CD4-positive, alpha-beta memory T cell (primary cell): ENCODE measurements at regions not wholly inside any gene's neighbourhood (a gene's known extent, or its start where the extent isn't known, plus 50 kb on each side); places are given as distances from the start of the nearest gene placed in this dataset.

Experiments
- CTCF ChIA-PET: fragments of 350-600 bp; sonication (Branson Sonifier 250); formaldehyde crosslinking; loops from one replicate; lab custom pipeline; 2021; ENCODE audit warnings: inconsistent platforms; ENCODE audit not compliant: partially characterized antibody; lab: Charles Lee
- POLR2A ChIA-PET: fragments of 350-600 bp; sonication (Branson Sonifier 250); formaldehyde crosslinking; loops from one replicate; lab custom pipeline; 2021; ENCODE audit not compliant: partially characterized antibody; lab: Charles Lee
- DNase-seq, 5 donors: peaks; one replicate each; pipeline versions ENCODE4 v3.0.0 to v3.0.0-alpha.2; 2020 to 2022; ENCODE audit warnings: mixed read lengths in 1 of 5
- H3K27ac ChIP-seq: one replicate; pipeline ENCODE4 v1.7.0; 2013; ENCODE audit warnings: low read depth, low read length
- H3K27me3 ChIP-seq: 2 replicates; pipeline ENCODE4 v1.7.0; 2013; ENCODE audit warnings: mild to moderate bottlenecking, low read length, moderate library complexity; ENCODE audit not compliant: insufficient read depth
- H3K36me3 ChIP-seq: 2 replicates; pipeline ENCODE4 v1.7.0; 2013; ENCODE audit warnings: mild to moderate bottlenecking, low read length, moderate library complexity; ENCODE audit not compliant: insufficient read depth
- H3K4me1 ChIP-seq: 2 replicates; pipeline ENCODE4 v1.7.0; 2013; ENCODE audit warnings: mild to moderate bottlenecking, low read length, moderate library complexity; ENCODE audit not compliant: insufficient read depth
- H3K4me3 ChIP-seq, 2 donors: one replicate each; pipeline ENCODE4 v1.7.0; 2013; ENCODE audit warnings: low read length in 2 of 2, mild to moderate bottlenecking in 1 of 2
- H3K9me3 ChIP-seq, 2 donors: one replicate each; pipeline ENCODE4 v1.7.0; 2013; ENCODE audit warnings: low read length in 2 of 2, control low read depth in 1 of 2; ENCODE audit not compliant: control insufficient read depth in 1 of 2
- H3K27ac Mint-ChIP-seq, 7 donors: one replicate each; pipeline ENCODE4 v1.8.0; 2020 to 2021; ENCODE audit warnings: mixed read lengths in 7 of 7, mild to moderate bottlenecking in 6 of 7, inconsistent platforms in 3 of 7, moderate library complexity in 3 of 7
- H3K27me3 Mint-ChIP-seq, 2 donors: one replicate each; pipeline ENCODE4 v1.8.0; 2020 to 2021; ENCODE audit warnings: mixed read lengths in 2 of 2
- H3K36me3 Mint-ChIP-seq, 2 donors: one replicate each; pipeline ENCODE4 v1.8.0; 2020 to 2021; ENCODE audit warnings: mixed read lengths in 2 of 2, inconsistent platforms in 1 of 2, mild to moderate bottlenecking in 1 of 2
- H3K4me1 Mint-ChIP-seq, 4 donors: one replicate each; pipeline ENCODE4 v1.8.0; 2020 to 2021; ENCODE audit warnings: mixed read lengths in 4 of 4, mild to moderate bottlenecking in 1 of 4
- H3K4me3 Mint-ChIP-seq, 8 donors: one replicate each; pipeline ENCODE4 v1.8.0; 2020 to 2021; ENCODE audit warnings: mixed read lengths in 8 of 8, mild to moderate bottlenecking in 7 of 8, moderate library complexity in 6 of 8, inconsistent platforms in 3 of 8
- H3K9me3 Mint-ChIP-seq, 8 donors: one replicate each; pipeline ENCODE4 v1.8.0; 2020 to 2021; ENCODE audit warnings: mixed read lengths in 8 of 8, mild to moderate bottlenecking in 5 of 8, inconsistent platforms in 3 of 8, moderate library complexity in 1 of 8
- intact Hi-C: fragments of 100-400 bp; cut with micrococcal nuclease; formaldehyde crosslinking; loops from one replicate; pipeline ENCODE4 v1.15.1; 2023

GRCh38 chrX:46319750-46320149, 225.5 kb downstream of the ZNF674 start:
- H3K9me3 ChIP-seq: no peaks in the 10 kb centered on the region
- no peak overlapping the region for H3K27ac ChIP-seq
- Mint-ChIP-seq H3K4me1 (peaks cover 18 to 47% (median 35%) of the 10 kb centered on the region in 4 donors), H3K9me3 (peaks cover 0 to 1% (median 0%) of the 10 kb centered on the region in 8 donors), H3K27me3 (no peaks in the 10 kb centered on the region), H3K4me3 (peak overlapping the region in 5 of 8 donors; percentile 5 to 63 (median 51)), H3K27ac (peak overlapping the region in 6 of 7 donors; percentile 10 to 91 (median 54)), H3K36me3 (no peaks in the 10 kb centered on the region)
- CTCF ChIA-PET: no interaction called here
- peaks cover 45% of the 10 kb centered on the region for H3K4me1 ChIP-seq
- POLR2A ChIA-PET: interaction anchor here (0.6 to 1.5 kb wide), 3 partner anchors 9 to 511 kb away, joined by 3 to 8 read pairs (median 4); no protein-coding TSS in a partner anchor
- no peaks in the 10 kb centered on the region for H3K36me3 ChIP-seq
- H3K27me3 ChIP-seq: no peaks in the 10 kb centered on the region
- no peak overlapping the region for H3K4me3 ChIP-seq
- intact Hi-C loops: loop anchor here (10.0 kb wide), 1 partner anchor 515 kb away; no protein-coding TSS in a partner anchor
- DNase-seq: no peak

- ChIA-PET POLR2A (no interaction called here), CTCF (no interaction called here)
- Mint-ChIP-seq H3K4me3 (no peak overlapping the region), H3K36me3 (no peaks in the 10 kb centered on the region), H3K4me1 (peaks cover 18 to 43% (median 32%) of the 10 kb centered on the region in 4 donors), H3K9me3 (peaks cover 0 to 1% (median 0%) of the 10 kb centered on the region in 8 donors), H3K27me3 (no peaks in the 10 kb centered on the region), H3K27ac (peak overlapping the region in 1 of 7 donors; percentile 25)
- no peaks in the 10 kb centered on the region for H3K36me3 ChIP-seq
- H3K27me3 ChIP-seq: no peaks in the 10 kb centered on the region
- intact Hi-C loops: no loop called here
- H3K9me3 ChIP-seq: no peaks in the 10 kb centered on the region
- DNase-seq: no peak
- no peak overlapping the region for H3K4me3 ChIP-seq
- H3K4me1 ChIP-seq: peaks cover 43% of the 10 kb centered on the region
- H3K27ac ChIP-seq: no peak overlapping the region
These were observed 226.7 kb downstream of the ZNF674 start for GRCh38 chrX:46318551-46318950.

GRCh38 chrX:46317163-46317562, 228.1 kb downstream of the ZNF674 start:
- H3K27me3 Mint-ChIP-seq: no peaks in the 10 kb centered on the region
- CTCF ChIA-PET: no interaction called here
- no peak overlapping the region for H3K27ac ChIP-seq
- H3K9me3 Mint-ChIP-seq: peaks cover 0 to 1% (median 0%) of the 10 kb centered on the region in 8 donors
- POLR2A ChIA-PET: no interaction called here
- no peaks in the 10 kb centered on the region for H3K27me3 ChIP-seq
- H3K9me3 ChIP-seq: no peaks in the 10 kb centered on the region
- H3K27ac Mint-ChIP-seq: no peak overlapping the region
- peaks cover 18 to 36% (median 25%) of the 10 kb centered on the region in 4 donors for H3K4me1 Mint-ChIP-seq
- intact Hi-C loops: no loop called here
- H3K4me3 Mint-ChIP-seq: no peak overlapping the region
- DNase-seq: no peak
- no peaks in the 10 kb centered on the region for H3K36me3 ChIP-seq
- H3K4me1 ChIP-seq: peaks cover 37% of the 10 kb centered on the region
- no peak overlapping the region for H3K4me3 ChIP-seq
- no peaks in the 10 kb centered on the region for H3K36me3 Mint-ChIP-seq

- Mint-ChIP-seq H3K4me3 (no peak overlapping the region), H3K4me1 (peaks cover 4 to 18% (median 9%) of the 10 kb centered on the region in 4 donors), H3K9me3 (no peaks in the 10 kb centered on the region), H3K36me3 (no peaks in the 10 kb centered on the region), H3K27me3 (no peaks in the 10 kb centered on the region), H3K27ac (peak overlapping the region in 1 of 7 donors; percentile 26)
- Histone ChIP-seq H3K27me3 (no peaks in the 10 kb centered on the region), H3K27ac (no peak overlapping the region), H3K4me1 (peaks cover 6% of the 10 kb centered on the region), H3K9me3 (no peaks in the 10 kb centered on the region), H3K4me3 (no peak overlapping the region), H3K36me3 (no peaks in the 10 kb centered on the region)
- CTCF ChIA-PET: no interaction called here
- intact Hi-C loops: no loop called here
- no peak for DNase-seq
- POLR2A ChIA-PET: interaction anchor here (1.9 kb wide), 1 partner anchor 9 kb away, joined by 8 read pairs; no protein-coding TSS in a partner anchor
These were observed 233.6 kb downstream of the ZNF674 start for GRCh38 chrX:46311581-46312120.

GRCh38 chrX:46310815-46311497, 234.3 kb downstream of the ZNF674 start:
- intact Hi-C loops: no loop called here
- no peaks in the 10 kb centered on the region for H3K27me3 ChIP-seq
- no peaks in the 10 kb centered on the region for H3K9me3 ChIP-seq
- H3K36me3 ChIP-seq: no peaks in the 10 kb centered on the region
- ChIA-PET POLR2A (interaction anchor here (1.9 kb wide), 1 partner anchor 9 kb away, joined by 8 read pairs; no protein-coding TSS in a partner anchor), CTCF (no interaction called here)
- Mint-ChIP-seq H3K36me3 (no peaks in the 10 kb centered on the region), H3K27me3 (no peaks in the 10 kb centered on the region), H3K4me3 (peak overlapping the region in 6 of 8 donors; percentile 2 to 65 (median 52)), H3K9me3 (peaks cover 0 to 4% (median 0%) of the 10 kb centered on the region in 8 donors), H3K4me1 (peaks cover 4 to 18% (median 9%) of the 10 kb centered on the region in 4 donors), H3K27ac (peak overlapping the region in 2 of 7 donors; percentile 7 to 26)
- DNase-seq: no peak
- no peak overlapping the region for H3K4me3 ChIP-seq
- H3K4me1 ChIP-seq: peaks cover 6% of the 10 kb centered on the region
- no peak overlapping the region for H3K27ac ChIP-seq

- no peak overlapping the region for H3K4me3 ChIP-seq
- ChIA-PET POLR2A (no interaction called here), CTCF (no interaction called here)
- H3K9me3 ChIP-seq: no peaks in the 10 kb centered on the region
- H3K27ac ChIP-seq: no peak overlapping the region
- intact Hi-C loops: no loop called here
- H3K27me3 Mint-ChIP-seq: no peaks in the 10 kb centered on the region
- H3K9me3 Mint-ChIP-seq: peaks cover 0 to 18% (median 9%) of the 10 kb centered on the region in 8 donors
- H3K36me3 ChIP-seq: no peaks in the 10 kb centered on the region
- no peaks in the 10 kb centered on the region for H3K27me3 ChIP-seq
- H3K27ac Mint-ChIP-seq: no peak overlapping the region
- peaks cover 6% of the 10 kb centered on the region for H3K4me1 ChIP-seq
- peaks cover 4 to 18% (median 9%) of the 10 kb centered on the region in 4 donors for H3K4me1 Mint-ChIP-seq
- DNase-seq: no peak
- H3K36me3 Mint-ChIP-seq: no peaks in the 10 kb centered on the region
- H3K4me3 Mint-ChIP-seq: no peak overlapping the region
These were observed 237.1 kb downstream of the ZNF674 start for GRCh38 chrX:46308110-46308509.

GRCh38 chrX:46306103-46306502, 239.1 kb downstream of the ZNF674 start:
- Mint-ChIP-seq H3K9me3 (peaks cover 0 to 18% (median 9%) of the 10 kb centered on the region in 8 donors), H3K4me1 (peaks cover 4 to 12% (median 6%) of the 10 kb centered on the region in 4 donors), H3K36me3 (no peaks in the 10 kb centered on the region), H3K27ac (no peak overlapping the region), H3K27me3 (no peaks in the 10 kb centered on the region), H3K4me3 (no peak overlapping the region)
- no peak for DNase-seq
- intact Hi-C loops: no loop called here
- Histone ChIP-seq H3K4me1 (peaks cover 1% of the 10 kb centered on the region), H3K9me3 (no peaks in the 10 kb centered on the region), H3K4me3 (no peak overlapping the region), H3K36me3 (no peaks in the 10 kb centered on the region), H3K27me3 (no peaks in the 10 kb centered on the region), H3K27ac (no peak overlapping the region)
- POLR2A ChIA-PET: no interaction called here
- CTCF ChIA-PET: no interaction called here
